AG09309 (cell line): ENCODE measurements at regions not wholly inside any gene's neighbourhood (a gene's known extent, or its start where the extent isn't known, plus 50 kb on each side); places are given as distances from the start of the nearest gene placed in this dataset.
"Not testable (repeated sequence)": the region's sequence is repeated elsewhere in the genome, so short reads cannot be mapped to it uniquely, and the experiment has no call there.

Source experiments
- DNase-seq: peaks from one replicate; pipeline ENCODE4 v3.0.0-alpha.2; 2010; ENCODE audit warnings: low read depth
- H3K4me3 ChIP-seq: 2 replicates; pipeline ENCODE4 v1.5.1; 2011; ENCODE audit warnings: mild to moderate bottlenecking, low read depth, low read length, moderate library complexity; ENCODE audit not compliant: control insufficient read depth
- CTCF ChIP-seq: IDR thresholded peaks from 2 replicates; pipeline ENCODE4 v1.5.1; 2011; ENCODE audit warnings: mild to moderate bottlenecking, low read depth, low read length, inconsistent platforms; ENCODE audit not compliant: insufficient read depth, control insufficient read depth; ENCODE audit errors: missing control alignments

DNA sequence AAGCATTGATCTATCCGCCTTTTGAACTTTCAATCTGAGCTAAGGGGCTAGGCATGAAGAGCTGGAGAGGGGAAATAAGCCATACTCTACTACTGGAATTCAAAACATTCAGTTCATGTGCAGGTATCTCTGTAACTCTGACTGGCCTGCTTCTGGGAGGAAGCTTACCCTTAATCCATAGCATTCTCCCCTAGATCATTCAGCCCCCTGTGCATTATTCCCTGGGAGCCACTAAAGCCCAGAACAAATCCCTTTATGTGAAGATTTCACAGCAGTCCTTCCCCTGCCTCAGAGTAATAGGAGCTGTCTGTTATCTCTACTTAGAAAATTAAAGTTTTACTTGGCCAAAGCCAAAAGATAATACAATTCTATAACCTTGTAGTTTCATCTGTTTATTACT, 300.7 kb downstream of the SEC16B start:
- no peak overlapping the region for H3K4me3 ChIP-seq
- TF ChIP-seq CTCF = no peak
- no peak for DNase-seq

- no peak for DNase-seq
- H3K4me3 ChIP-seq = no peak overlapping the region
- TF ChIP-seq CTCF = no peak
Measured at GRCh38 chr1:177665935-177666334, 303.9 kb downstream of the SEC16B start.

- not testable (repeated sequence) for DNase-seq
Measured at GRCh38 chr1:177664742-177665141, 305.1 kb downstream of the SEC16B start.

DNA sequence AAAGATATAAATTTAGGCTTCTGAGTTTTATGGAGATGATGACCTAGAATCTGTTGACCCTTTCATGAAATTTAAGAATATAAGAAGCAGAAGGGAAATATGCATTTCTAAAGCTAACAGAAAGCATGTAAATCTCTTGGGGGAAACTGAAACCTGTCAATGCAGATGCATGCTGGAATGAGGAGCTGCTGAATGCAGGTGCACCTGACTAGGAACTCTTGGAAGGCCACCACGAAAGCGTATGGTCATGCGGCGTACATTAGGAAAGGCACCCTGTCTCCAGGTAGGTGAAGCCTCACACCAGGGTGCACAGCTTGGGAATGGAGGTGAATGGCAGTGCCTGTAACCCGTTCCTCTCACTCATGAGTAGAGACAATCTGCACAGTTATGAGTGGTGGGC, 309.7 kb downstream of the SEC16B start:
- TF ChIP-seq CTCF = no peak
- DNase-seq = no peak
- H3K4me3 ChIP-seq = no peak overlapping the region

More at GRCh38 chr1:177664742-177665141, 305.1 kb downstream of the SEC16B start:
- not testable (repeated sequence) for H3K4me3 ChIP-seq

GRCh38 chr1:177659281-177659680, 310.6 kb downstream of the SEC16B start:
- TF ChIP-seq CTCF = no peak
- DNase-seq = no peak
- no peak overlapping the region for H3K4me3 ChIP-seq

DNA sequence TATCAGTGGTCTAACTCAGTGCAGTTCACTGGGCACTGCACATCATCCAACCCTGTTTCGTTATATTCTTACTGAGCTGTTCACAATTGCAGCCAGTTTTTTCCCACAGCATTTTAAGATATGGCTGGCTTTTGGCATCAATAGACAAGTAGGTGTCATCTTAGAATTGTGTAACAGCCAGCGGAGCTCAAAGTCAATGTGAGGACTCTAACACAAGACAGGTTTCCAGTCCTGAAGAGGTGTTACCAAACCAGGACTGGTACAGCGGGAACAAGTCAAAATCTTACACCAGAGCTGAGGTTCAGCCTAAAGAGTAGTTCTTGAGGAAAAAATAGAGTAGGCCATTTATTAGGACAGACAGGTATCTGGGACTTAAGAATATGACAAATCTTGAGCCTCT, 313.3 kb downstream of the SEC16B start:
- H3K4me3 ChIP-seq = no peak overlapping the region
- TF ChIP-seq CTCF = no peak
- DNase-seq = no peak

DNA sequence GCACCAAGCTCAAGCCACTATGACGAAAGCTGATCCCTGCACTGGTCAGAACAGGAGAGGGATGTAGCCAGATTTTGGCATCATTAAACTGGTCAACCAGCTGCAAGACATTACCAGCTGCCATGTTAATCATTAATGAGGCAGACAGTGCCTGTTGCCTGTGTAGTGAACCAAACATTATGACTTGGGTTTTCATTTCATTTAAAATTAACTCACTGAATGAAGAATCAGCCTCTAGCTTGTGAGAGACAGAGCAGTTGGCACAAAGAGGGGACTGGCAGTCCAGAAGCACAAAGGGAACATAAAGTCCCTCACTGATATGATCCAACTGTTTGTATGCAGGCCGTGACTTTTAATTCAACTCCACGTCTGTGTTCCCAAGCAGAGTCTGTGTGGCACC, 318.9 kb downstream of the SEC16B start:
- no peak for TF ChIP-seq CTCF
- H3K4me3 ChIP-seq = no peak overlapping the region
- DNase-seq = no peak
